NCI-H82 (cell line): ENCODE measurements at regions not wholly inside any gene's neighbourhood (a gene's known extent, or its start where the extent isn't known, plus 50 kb on each side); places are given as distances from the start of the nearest gene placed in this dataset.
"Not testable (repeated sequence)": the region's sequence is repeated elsewhere in the genome, so short reads cannot be mapped to it uniquely, and the experiment has no call there.

Experiments
- DNase-seq: peaks from one replicate; lab custom pipeline; 2025; lab: John Stamatoyannopoulos, UW

DNA sequence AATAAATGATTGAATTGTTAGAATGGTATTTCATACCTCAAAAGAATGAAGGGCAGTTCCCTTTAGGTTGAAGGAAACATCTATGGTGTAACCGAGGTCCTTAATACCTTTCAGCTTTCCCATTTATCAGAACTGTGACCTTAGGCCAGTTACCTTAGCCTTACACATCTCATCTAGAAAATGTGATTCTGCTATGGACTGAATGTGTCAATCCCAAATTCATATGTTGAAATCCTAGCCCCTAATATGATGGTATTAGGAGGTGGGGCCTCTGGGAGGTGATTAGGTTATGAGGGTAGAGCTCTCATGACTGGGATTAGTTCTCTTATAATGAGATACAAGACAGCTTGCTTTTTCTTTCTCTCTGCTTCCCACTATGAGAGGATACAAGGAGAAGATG, 441.9 kb downstream of the PLK2 start:
- DNase-seq: peak; percentile 80

DNA sequence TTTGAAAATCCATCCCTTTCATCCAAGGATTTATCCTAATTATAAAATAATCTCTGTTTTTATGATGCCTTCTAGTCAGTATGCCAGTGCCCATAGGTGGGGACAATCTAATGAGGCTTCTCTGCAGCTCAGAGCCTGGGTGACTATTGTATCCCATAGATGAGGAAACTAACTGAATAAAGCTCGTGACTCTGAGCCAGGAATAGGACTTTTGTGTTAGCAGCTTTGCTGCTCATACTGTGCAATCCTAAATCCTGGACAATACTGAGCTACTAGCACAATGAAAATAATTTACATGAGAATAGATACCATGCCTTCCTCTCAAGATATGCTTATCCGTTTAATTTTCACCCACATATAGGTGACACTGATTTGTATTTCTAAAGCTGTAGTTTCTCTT, 443.0 kb downstream of the PLK2 start:
- no peak for DNase-seq

DNA sequence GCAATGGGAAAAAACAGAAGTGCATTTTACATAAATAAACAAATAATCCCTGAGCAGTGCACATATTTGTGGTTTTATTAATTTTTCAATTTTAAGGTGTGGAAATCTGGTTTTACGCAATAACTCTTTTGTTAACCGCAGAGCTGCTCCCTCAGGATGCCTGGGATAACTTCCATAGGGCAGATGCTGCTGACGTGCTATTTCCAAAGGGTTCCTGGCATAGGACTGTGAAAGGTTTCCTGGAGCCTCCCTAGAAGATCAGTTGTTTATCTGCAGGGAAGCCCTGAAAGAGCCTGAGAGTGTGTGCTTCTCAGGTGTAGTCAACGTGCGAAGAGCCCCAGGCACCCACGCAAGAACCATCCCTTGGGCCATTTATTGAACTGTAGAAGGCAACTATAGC, 443.5 kb downstream of the PLK2 start:
- DNase-seq: no peak

DNA sequence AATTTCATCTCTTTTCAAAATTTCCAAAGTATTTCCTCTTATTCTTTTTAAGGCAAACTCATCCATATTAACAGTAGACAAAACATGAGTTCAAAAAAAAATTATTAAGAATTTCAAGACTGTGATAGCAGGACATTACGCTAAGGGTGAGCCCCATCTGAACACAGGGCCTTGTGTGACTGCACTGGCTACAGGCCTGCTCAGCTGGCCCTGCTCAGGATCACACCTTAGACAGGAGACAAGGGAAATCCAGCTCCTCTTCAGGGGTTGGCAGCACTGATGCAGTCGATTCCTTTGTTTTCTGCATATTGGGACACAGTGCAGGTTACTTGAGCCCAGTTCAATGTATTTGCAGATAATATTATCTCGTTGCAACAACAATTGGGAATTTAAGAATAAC, 444.7 kb downstream of the PLK2 start:
- DNase-seq: no peak

DNA sequence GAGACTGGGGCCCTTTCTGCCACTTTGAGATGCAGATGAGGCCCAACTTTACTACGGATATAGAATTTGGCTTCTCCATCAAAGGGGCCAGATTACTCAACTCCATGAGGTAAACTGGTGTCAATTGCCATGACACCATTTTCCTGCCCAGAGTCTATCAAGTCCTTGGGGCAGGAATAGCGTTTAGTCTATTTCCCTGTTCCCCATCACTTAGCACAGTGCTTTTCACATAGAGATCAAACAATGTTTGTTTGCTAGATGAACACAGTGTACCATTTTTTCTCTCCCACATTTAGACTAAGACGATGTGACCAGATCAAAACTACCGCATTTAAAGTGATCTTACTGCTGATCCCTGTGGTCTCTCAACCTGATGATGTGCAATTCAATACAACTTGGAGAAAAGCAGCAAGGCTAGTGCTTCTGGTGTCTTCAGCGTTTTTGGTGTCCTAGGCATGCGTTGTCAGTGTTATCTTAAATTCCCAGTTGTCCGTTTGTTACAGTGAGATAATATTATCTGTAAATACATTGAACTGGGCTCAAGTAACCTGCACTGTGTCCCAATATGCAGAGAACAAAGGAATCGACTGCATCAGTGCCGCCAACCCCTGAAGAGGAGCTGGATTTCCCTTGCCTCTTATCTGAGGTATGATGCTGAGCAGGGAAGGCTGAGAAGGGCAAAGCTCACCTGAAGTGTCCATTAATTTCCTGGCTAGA, 446.2 kb downstream of the PLK2 start:
- DNase-seq: no peak

DNA sequence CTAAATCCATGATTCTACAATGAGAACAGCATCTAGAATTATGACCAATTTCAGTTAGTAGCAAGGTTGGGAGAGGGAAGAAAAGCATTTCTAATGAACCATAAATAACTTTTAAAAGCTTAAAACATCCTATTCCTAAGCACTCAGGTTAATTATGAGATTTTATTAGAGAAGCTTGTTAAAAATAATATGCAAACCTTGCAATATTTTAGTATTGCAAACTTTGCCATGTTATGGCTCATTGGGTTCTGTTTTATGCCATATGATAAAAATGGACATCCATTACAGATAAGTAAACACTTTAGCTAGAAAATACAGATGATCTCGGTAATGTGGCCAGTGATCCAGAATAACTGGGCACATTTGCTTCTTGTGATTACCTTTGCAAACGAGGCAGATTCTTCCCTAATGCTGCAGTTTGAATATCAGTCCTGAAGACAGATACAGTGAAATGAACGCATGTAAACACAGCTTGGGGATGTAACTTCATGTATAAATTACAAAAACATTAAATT, 447.0 kb downstream of the PLK2 start:
- no peak for DNase-seq

DNA sequence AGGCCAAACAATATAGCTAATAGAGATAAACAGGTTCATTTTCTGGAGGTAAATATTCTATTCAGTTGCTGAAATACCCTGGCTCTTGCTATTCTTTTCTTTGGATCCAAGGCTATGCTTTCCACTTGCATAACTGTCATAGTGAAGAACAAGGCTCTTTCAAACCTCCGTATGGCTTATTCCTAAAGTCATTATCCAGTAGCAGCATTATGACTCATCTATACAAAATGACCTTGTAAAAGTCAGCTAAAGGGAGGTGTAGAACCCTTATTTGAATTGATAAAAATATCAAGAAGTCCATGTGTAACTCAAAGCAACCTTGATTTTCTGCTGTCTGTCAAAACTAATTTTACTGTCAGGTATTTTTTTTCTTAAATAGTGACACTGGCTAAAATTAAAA, 447.8 kb downstream of the PLK2 start:
- peak; percentile 5 for DNase-seq

DNA sequence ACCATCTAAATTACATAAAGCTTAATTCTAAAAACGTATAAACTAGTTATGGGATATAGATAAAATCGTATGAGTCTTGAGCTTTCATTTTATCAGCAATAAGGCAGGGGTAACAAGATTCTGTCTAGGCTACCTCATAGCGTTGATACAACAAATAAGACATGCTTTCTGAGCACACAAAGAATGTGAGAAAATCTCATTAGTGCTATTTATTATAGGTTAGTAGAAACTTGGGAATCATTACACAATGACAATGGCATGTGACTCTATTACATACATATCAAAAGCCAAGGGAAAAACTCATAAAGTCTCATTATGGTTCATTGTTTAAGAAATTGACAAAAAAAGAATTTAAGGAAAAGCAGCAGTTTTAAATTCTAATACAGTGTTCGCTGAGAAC, 448.6 kb downstream of the PLK2 start:
- peak; percentile 7 for DNase-seq

DNA sequence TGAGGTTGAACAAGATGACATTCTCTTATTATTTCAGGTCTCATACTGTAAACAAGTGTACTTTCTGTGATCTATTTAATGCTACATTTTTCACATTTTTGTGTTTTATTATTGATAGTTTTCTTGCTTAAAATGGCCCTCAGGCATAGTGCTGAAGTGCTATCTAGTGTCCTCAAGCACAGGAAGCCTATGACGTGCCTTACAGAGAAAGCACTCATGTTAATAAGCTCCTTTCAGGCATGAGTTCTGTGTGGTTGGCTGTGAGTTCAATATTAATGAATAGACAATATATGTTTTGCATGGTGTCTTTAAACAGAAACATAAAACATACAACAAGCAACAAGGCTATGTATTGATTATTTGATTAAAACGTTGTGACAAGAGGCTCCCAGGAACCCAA, 450.1 kb downstream of the PLK2 start:
- DNase-seq: no peak

DNA sequence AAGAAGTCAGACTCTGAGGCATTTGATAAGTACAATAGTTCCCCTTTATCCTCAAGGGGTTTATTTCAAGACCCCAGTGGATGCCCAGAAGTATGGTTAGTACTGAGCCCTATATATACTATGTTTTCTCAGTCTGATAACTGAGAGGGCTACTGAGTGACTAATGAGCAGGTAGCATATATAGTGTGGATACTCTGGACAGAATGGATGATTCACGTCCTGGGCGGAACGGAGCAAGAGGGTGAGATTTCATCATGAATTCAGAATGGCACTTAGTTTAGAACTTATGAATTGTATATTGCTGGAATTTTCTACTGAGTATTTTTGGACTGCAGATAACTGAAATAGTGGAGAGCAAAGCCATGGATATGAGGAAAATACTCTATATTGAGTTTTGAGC, 457.6 kb downstream of the PLK2 start:
- no peak for DNase-seq

DNA sequence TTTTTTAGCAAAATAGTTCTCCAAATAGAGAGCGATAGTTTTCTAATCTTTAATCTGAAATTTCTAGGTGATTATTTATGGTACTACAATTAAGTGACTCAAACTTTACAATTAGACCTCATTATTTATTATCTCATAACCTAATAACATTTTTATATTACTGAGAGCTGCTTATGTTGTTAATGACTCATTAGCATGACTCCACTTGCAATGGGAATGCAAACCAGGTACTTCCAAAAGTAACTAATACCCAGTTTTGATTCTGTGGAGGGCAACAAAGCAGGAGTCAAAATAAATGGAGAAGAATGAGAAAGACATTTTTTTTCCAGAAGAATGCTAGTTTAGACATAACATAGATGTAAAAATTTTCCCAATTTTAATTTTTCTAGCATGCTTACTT, 466.0 kb downstream of the PLK2 start:
- no peak for DNase-seq

DNA sequence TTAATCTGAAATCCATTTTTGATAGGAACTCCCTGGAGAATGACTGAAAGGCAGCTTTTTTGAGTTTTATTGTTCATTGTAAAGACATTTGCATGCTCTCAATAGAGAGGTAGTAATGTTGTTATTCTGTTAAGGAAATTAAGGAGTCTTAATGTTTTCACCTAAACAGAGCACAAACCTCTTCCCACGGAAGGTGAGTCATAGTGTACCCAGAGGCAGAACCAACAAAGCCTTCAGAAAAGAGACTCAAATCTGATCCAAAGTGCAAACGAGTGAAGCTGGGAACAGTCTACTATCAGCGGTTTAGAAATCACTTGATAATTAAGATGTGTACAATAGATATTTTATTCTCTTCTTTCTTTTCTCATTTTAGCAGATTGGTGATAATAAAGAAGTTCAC, 470.5 kb downstream of the PLK2 start:
- DNase-seq: no peak

DNA sequence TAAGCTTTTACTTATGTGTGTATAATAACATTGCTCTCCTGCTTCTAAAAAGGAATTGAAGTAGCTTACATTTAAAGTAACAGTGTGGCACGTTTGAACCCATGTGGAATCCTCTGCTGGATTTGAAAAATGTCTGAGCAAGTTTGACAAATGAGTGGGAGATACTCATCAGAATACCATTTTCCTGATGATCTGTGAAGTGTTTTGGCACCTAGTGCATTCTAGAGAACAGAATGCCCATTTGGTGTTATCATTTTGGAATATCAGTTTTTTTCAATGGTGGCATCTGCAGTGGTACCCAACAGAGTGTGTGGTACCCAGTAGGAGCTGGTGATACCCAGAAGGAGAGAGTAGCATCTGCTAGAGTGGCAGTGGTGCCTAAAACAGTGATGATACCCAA, 471.1 kb downstream of the PLK2 start:
- DNase-seq: no peak

DNA sequence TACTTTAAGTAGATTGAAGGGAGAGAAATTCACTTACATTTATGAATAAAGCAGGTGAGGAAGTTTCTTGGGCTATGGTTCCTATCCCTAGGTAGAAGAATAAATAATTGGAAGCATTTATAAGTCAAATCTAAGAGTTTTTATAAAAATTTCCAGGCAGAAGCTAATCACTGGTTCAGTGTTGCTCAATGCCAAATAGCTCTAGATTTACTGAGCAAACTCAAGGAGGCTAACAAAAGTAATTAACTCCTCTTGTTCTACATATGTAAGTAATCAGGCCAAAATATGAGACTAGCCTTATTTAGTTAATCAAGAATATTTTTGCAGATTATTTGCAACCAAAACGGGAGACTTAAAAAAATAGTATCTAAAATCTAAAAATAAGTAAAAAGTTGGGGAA, 472.3 kb downstream of the PLK2 start:
- DNase-seq: no peak

DNA sequence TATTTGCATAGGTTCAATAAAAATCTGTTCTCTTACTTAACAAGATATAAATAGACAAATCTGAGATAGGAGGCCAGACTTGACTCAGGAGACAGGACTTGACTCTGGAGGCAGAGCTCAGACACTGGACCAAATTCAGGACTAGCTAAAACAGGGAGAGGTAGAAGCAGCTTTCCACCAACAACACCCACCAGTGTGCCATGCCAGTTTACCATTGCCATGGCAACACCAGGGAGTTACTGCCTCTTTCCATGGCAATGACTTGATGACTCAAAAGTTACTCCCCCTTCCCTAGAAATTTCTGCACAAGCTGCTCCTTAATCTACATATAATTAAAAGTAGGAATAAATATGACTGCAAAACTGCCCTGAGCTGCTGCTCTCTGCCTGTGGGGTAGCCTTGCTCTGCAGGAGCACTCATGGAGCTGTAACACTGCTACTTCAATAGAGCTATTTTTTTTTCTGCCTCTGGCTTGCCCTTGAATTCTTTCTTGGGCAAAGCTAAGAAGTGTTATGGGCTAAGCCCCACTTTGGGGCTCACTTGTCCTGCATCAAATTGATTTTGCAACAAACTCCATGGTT, 473.0 kb downstream of the PLK2 start:
- DNase-seq: peak; percentile 0

DNA sequence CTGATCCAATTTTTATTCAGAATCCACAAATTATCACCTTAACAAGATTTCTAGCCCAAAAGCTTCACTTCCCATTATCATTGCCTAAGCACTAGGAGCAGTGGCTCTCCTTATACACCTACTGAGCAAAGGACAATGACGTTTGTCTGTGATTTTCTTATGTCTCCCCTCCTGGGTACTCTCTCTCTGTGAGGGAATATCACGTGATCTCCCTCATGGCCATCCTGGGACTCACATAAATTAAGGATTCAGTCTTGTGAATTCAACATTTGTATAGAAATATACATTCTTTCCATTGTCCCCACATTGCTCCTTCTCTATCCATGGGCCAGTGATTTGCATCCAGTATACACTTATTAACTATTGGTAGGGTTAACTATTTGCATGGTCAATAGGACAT, 476.5 kb downstream of the PLK2 start:
- no peak for DNase-seq

DNA sequence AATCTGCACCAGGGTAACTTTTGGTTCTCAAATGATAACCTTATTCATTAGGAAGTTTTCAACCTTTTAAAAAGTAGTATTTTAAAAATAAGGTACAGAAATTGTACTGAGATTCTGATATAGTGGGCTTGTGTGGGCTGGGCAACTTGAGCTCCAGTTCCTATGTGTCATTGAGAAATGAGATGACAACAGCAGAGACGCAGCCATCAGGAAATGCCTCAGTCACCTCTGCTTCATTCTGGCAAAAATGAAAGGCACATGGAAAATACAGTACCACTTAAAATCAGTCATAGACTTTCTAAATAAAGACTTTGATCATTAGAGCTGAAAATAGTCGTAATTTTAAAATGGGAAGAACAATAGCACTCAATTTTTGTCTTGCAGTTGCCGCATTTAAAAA, 480.2 kb downstream of the PLK2 start:
- no peak for DNase-seq

DNA sequence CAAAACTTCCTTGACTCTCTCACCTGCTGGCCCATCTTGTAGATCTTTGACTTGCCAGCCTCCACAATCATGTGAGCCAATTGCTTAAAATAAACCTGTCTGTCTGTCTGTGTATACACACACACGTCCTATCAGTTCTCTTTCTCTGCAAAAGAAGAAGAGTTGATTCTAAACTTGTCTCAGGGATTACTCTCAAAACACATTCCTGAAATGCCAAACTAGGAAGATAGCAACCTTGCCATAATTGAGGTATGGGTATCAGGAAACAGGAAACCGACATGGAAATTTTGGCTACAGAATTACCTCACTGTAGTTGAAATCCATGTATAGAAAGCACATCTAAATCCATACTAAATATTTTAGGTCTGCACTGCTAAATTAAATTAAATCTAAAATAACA, 483.4 kb downstream of the PLK2 start:
- no peak for DNase-seq

DNA sequence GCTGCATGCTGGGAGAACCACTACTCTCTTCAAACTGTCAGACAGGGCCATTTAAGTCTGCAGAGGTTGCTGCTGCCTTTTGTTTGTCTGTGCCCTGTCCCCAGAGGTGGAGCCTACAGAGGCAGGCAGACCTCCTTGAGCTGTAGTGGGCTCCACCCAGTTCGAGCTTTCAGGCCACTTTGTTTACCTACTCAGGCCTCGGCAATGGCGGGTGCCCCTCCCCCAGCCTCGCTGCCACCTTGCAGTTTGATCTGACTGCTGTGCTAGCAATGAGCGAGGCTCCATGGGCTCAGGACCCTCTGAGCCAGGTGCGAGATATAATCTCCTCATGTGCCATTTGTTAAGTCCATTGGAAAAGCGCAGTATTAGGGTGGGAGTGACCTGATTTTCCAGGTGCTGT, 487.8 kb downstream of the PLK2 start:
- not testable (repeated sequence) for DNase-seq

DNA sequence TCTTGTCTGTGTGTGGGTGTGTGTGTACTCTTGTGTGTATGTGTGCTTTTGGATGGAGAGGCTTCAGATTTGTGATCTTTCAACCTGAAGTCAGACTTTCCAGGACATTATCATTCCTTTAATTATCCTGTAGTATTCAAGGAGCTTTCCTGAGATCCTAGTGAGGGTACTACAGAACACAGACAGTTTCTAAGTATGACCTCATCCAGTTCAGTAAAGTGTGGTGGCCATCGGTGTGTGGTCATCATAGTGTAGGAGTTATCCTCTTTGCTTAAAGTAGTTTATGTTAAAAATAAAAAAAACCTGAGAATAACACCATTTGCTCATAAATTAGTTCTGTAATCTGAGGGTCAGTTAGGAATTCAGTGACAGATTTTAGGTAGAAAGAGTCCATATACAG, 478.0 kb upstream of the ACTBL2 start:
- no peak for DNase-seq

DNA sequence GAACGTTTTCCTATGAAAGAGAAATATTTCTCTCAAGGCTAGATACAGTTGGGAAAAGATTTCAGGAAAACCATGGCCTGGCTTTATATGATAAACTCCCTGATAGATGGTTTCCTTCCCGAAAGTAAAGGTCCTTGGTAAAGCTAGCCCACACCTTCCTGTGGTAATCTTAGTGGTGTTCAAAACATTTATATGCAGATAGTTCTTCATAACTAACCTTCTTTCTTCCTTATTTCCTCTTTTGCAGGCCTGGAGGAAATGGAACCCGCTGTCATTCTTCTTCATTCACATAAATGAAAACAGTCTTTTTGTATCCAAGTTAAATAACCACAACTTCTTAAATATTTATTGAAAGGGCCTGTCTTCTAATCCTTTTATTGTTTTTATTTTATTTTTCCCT, 474.0 kb upstream of the ACTBL2 start:
- DNase-seq: no peak

DNA sequence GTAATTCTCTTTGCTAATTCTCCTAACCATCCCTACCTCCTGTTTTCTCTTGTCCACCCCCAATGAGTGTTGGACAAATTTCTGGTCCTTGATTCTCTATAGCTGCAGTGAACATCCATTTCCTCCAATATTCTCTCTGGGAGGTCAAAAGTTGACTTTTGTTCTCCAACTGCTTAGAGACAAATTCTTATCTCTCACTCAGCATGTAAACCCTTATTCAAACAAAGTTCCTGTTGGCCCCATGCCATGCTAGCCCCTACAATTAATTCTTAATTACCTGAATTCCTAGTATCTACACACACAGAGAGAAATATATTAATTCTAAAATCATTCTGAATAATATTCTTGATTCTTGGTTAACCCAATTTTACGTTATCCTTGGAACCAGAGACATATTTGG, 472.9 kb upstream of the ACTBL2 start:
- no peak for DNase-seq

DNA sequence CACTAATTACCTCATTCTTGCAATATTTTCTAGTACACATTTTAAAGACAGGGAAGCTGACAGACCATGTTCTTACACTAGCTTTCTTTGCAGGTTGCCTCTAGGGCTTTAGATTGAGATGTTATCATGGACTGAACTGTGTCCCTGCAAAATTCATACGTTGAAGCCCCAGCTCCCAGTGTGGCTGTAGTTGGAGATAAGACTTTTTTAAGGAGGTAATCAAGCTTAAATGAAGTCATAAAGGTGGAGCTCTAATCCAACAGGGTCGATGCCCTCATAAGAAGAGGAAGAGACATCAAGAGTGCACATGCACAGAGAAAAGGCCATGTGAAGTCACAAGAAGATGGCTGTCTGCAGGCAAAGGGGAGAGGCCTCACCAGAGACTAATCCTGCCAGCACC, 471.2 kb upstream of the ACTBL2 start:
- DNase-seq: no peak

DNA sequence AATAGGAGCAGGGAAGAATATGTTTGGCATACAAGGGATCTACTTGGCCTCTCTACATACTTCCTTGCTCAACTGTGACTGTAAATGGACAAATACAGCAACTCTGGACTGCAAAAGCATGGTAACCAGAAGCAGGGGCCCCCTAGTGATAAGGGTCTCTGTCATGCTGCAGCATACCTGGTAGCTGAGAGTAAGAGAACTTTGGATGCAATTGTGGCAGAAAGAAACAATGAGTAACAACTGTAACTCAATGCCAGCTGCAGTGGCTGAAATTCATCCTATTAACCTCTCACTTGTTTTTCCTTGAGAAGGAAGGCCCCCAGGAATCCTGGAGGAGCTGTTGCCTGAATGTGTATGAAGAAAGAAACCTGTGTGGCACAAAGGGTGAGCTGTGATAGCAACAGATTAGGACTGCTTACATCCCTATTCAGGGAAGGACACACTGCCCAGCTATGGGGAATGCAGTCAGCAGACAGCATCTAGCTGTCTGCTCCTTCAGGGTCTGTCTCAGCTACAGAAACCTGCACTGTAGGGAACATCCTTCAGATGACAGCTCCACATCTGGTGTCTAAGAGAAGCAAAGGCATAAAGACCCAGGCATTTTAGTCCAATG, 468.1 kb upstream of the ACTBL2 start:
- DNase-seq: no peak
